ENCODE measurements at regions not wholly inside any gene's neighbourhood (a gene's known extent, or its start where the extent isn't known, plus 50 kb on each side); places are given as distances from the start of the nearest gene placed in this dataset.

DNA sequence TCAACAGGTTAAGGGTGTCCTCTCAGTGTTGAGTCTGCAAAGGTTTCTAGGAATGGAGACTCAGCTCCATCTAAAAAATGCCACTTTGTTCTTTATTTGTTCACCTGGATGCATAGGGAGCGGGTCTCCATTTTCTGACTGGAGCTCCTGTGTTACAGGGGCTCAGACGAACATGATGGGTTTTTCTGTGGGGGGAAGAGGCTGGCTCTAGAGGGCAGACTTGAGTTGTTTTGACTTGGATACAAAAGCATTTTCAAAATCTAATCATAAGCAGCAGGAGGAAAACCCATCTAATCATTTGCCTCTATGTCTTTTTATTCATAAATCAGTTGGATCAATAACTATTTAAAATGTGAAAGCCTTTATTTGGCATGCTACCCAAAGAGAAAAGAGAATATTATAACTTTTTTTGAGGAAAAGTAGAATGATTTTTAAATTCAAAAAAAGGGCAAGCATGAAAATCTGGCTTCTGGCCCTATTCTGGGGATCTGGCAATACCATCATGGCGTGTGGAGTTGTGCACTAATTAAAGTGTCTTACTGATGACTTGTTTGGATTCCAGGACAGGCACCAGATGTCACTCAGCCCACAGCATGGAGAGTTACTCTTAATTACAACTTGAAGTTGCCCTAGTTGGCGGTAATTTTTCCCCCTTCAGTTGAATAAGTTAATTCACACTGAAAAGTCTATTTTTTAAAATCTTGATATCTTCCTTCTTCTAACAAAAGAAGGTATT, 594.9 kb downstream of the REEP3 start:
- DNase-seq (ENCODE audit: low spot score) (no peak), FAIRE-seq (no peak), ATAC-seq (peak; percentile 87)
- no peak overlapping the region for H3K4me2 ChIP-seq (ENCODE audit: low read depth, low read length)
- H3K27me3 ChIP-seq (ENCODE audit: control insufficient read depth in 1 of 2, insufficient read depth in 2 of 2, low read length in 2 of 2): no peaks in the 10 kb centered on the region
- no peaks in the 10 kb centered on the region for H3K9me3 ChIP-seq (ENCODE audit: low read length)
- H3K9ac ChIP-seq (ENCODE audit: insufficient read depth, low read depth, low read length): no peak overlapping the region
- CTCF ChIA-PET (ENCODE audit: low intra/inter-chr PET ratio, low total read pairs): no interaction called here
- peaks cover 27% of the 10 kb centered on the region for H3K4me1 ChIP-seq (ENCODE audit: insufficient read depth, low read length)
- intact Hi-C loops (cut with micrococcal nuclease; ENCODE audit: unreplicated experiment): loop anchor here (1.0 to 2.0 kb wide), 3 partner anchors 75 to 265 kb away; no protein-coding TSS in a partner anchor
- H3K36me3 ChIP-seq (replicated peaks in 1 of 2; ENCODE audit: control insufficient read depth in 1 of 2, insufficient read depth in 2 of 2, low read length in 2 of 2): no peaks in the 10 kb centered on the region
- in situ Hi-C loops (cut with HindIII; ENCODE audit: extremely low pct_ligation_motif_present, low pct_unique_long_range_greater_than_20kb): no loop called here
- no peaks in the 10 kb centered on the region for H3K79me2 ChIP-seq (ENCODE audit: insufficient read depth, low read length)
- BruUV-seq (replicated peaks): no TSS peak
- POLR2A ChIA-PET: no interaction called here
- no peaks in the 10 kb centered on the region for H4K20me1 ChIP-seq (ENCODE audit: insufficient read depth, low read length)
- H3K4me3 ChIP-seq (replicated peaks in 1 of 3; ENCODE audit: insufficient read depth in 1 of 3, low read depth in 2 of 3, low read length in 3 of 3): no peak overlapping the region
- WGBS (ENCODE audit: low lambda C conversion rate): 28% methylated on average over 4 of the region's 4 CpGs
- TF ChIP-seq, protein P1, sequence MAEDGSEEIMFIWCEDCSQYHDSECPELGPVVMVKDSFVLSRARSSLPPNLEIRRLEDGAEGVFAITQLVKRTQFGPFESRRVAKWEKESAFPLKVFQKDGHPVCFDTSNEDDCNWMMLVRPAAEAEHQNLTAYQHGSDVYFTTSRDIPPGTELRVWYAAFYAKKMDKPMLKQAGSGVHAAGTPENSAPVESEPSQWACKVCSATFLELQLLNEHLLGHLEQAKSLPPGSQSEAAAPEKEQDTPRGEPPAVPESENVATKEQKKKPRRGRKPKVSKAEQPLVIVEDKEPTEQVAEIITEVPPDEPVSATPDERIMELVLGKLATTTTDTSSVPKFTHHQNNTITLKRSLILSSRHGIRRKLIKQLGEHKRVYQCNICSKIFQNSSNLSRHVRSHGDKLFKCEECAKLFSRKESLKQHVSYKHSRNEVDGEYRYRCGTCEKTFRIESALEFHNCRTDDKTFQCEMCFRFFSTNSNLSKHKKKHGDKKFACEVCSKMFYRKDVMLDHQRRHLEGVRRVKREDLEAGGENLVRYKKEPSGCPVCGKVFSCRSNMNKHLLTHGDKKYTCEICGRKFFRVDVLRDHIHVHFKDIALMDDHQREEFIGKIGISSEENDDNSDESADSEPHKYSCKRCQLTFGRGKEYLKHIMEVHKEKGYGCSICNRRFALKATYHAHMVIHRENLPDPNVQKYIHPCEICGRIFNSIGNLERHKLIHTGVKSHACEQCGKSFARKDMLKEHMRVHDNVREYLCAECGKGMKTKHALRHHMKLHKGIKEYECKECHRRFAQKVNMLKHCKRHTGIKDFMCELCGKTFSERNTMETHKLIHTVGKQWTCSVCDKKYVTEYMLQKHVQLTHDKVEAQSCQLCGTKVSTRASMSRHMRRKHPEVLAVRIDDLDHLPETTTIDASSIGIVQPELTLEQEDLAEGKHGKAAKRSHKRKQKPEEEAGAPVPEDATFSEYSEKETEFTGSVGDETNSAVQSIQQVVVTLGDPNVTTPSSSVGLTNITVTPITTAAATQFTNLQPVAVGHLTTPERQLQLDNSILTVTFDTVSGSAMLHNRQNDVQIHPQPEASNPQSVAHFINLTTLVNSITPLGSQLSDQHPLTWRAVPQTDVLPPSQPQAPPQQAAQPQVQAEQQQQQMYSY (CRISPR knock-in tag; IDR thresholded peaks at IDR 0.05): peak; percentile 37; the same call in 1 of the 2 replicates
- TF ChIP-seq REST (IDR thresholded peaks at IDR 0.05; ENCODE audit: borderline replicate concordance in 1 of 2, low read depth in 1 of 2, low read length in 2 of 2): no peak
- peak; percentile 40; the same call in 1 of the 2 replicates for TF ChIP-seq SMC3 (IDR thresholded peaks at IDR 0.05; ENCODE audit: low read length)
- TF ChIP-seq SRY (CRISPR knock-in tag; IDR thresholded peaks at IDR 0.05): no peak
- TF ChIP-seq STAG1 (CRISPR knock-in tag; IDR thresholded peaks at IDR 0.05): peak; percentile 57
- TF ChIP-seq CTCF (CRISPR knock-in tag; IDR thresholded peaks at IDR 0.05): peak; percentile 51
- no peak overlapping the region for H3K27ac ChIP-seq (ENCODE audit: extremely low read length, insufficient read depth, low read length)
- H2AFZ ChIP-seq (ENCODE audit: low read length): no peak overlapping the region

Data from HepG2 (cell line).